ENCODE measurements at regions not wholly inside any gene's neighbourhood (a gene's known extent, or its start where the extent isn't known, plus 50 kb on each side); places are given as distances from the start of the nearest gene placed in this dataset.

DNA sequence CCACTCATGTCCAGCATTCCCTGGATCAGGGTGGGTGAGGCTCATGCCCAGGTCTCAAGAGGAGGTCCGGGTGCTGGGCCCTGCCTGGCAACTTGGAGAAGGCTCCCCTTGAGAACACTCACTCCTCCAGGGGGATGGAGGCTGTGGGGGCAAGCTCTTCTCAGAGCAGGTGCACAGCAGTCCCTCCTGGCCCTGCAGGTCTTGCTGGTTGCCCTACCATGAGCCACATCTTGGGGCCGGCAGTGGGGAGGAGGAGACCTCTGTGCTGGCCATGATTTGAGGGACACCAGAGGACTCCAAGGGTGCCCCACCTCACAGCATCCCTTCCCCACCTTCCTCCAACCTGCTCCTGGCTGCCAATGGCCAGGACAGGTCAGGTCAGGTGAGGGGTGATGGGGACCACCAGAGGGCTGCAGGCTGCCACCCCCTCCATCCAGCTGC is 87.4 kb upstream of the RET start:
- TF ChIP-seq, protein P1, sequence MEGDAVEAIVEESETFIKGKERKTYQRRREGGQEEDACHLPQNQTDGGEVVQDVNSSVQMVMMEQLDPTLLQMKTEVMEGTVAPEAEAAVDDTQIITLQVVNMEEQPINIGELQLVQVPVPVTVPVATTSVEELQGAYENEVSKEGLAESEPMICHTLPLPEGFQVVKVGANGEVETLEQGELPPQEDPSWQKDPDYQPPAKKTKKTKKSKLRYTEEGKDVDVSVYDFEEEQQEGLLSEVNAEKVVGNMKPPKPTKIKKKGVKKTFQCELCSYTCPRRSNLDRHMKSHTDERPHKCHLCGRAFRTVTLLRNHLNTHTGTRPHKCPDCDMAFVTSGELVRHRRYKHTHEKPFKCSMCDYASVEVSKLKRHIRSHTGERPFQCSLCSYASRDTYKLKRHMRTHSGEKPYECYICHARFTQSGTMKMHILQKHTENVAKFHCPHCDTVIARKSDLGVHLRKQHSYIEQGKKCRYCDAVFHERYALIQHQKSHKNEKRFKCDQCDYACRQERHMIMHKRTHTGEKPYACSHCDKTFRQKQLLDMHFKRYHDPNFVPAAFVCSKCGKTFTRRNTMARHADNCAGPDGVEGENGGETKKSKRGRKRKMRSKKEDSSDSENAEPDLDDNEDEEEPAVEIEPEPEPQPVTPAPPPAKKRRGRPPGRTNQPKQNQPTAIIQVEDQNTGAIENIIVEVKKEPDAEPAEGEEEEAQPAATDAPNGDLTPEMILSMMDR (IDR thresholded peaks at IDR 0.05): no peak
- TF ChIP-seq POLR2A (IDR thresholded peaks at IDR 0.05): no peak

All from testis (tissue), 2 donors.